Activated CD8-positive, alpha-beta memory T cell treated with anti-CD3 and anti-CD28 coated beads, Interleukin-2, amount 50 U/mL, for 1 hour (primary cell): ENCODE measurements at regions not wholly inside any gene's neighbourhood (a gene's known extent, or its start where the extent isn't known, plus 50 kb on each side); places are given as distances from the start of the nearest gene placed in this dataset.
"Not testable (repeated sequence)": the region's sequence is repeated elsewhere in the genome, so short reads cannot be mapped to it uniquely, and the experiment has no call there.

ENCODE experiments used
- DNase-seq: peaks from one replicate; pipeline ENCODE4 v3.0.0-alpha.2; 2020; ENCODE audit errors: extremely low read depth

DNA sequence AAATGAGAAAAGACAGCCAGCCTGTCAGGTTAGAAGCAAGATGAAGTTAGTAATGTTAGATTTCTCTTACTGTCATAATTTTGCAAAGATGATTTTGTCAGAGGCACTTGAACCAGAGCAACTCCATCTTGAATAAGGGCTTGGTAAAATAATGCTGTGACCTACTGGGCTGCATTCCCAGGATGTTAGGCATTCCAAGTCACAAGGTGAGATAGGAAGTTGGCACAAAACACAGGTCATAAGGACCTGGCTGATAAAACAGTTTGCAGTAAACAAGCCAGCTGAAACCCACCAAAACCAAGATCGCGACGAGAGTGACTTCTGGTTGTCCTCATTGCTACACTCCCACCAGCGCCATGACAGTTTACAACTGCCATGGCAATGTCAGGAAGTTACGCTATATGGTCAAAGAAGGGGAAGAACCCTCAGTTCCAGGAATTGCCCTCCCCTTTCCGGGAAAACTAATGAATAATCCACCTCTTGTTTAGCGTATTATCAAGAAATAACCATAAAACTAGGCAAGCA is 1313.5 kb upstream of the TMEM132C start:
- no peak for DNase-seq

DNA sequence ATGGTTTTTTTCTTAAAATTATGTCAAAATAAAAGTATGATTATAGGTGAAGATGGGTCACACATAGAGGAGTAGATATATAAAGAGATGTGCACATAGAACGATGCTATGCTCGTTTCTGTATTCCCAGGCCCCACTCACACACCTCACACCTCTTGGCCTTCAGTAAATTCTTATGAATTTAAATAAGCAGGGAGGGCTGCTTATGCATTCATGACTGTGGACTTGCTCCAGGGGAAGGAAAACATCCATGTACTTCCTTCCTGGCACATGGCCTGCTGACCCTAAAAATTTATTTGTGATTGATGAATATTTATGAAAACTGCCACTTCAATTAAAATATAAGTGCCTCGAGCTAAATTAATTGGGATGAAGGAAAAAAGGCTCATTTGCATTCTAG is 1306.7 kb upstream of the TMEM132C start:
- DNase-seq: no peak

DNA sequence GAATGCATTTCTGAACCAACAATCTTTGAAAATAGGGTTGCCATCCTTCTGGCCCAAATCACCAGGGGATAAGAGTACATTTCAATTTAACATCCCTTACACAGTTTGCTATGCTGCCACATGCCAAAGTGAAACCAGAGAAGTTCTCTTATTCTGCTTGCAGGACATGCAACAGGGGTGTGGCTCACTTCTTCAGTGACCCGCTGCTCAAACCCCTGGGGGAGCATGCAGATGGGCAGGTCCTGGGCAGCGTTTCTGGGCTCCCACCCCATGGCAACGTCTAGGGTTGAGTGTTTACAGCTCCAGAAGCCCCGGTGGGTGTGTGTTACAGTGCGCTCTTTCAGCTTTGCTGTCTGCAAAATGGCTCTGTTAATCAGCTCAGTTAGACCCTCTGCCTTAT is 1306.3 kb upstream of the TMEM132C start:
- DNase-seq: no peak

DNA sequence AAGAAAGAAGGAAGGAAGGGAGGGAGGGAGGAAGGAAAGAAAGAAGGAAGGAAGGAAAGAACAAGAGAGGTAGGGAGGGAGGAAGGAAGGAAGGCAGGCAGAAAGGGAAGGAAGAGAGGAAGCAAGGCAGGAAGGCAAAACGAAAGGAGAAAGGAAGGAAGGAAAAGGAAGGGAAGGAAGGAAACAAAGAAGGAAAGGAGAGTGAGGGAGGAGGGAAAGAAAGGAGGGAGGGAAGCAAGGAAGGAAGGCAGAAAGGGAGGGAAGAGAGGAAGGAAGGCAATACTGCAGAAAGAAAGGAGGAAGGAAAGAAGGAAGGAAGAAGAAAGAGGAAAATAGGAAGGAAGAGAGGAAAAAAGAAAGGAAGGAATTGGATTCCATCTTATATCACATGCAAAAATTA is 1303.1 kb upstream of the TMEM132C start:
- DNase-seq: no peak

DNA sequence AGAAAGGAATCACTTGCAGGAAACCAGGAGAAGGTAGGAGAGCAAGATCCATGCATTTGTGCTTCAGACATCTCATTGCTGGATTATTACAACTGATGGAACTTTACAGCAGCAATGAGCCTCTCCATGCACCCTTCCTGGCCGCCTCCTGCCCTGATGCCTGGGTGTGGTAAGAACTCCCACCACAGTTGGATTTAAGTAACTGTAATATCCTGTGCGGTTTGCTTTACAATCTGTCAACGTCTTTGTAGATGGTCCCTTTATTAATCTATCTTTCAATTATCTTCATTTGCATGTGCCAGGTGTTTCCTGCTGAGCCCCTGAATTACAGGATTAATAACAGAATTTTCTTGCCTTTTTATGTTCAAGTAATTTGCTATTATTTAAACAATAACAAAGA is 1300.5 kb upstream of the TMEM132C start:
- no peak for DNase-seq

DNA sequence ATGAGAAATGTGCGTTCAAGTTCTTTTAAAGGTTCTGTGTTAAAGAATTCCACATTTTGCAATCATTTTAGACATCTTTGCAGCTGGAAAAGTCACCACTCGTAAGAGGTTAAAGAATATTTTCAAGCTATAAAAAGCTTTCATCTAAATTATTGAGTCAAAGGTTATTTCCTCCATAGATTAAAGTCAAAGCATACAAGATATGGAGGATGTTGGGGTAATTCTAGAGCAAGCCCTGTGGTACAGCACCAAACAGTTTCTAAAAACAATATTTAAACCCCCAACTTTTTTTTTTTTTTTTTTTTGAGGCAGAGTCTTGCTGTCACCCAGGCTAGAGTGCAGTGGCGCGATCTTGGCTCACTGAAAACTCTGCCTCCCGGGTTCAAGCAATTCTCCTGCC is 1299.8 kb upstream of the TMEM132C start:
- DNase-seq: no peak

DNA sequence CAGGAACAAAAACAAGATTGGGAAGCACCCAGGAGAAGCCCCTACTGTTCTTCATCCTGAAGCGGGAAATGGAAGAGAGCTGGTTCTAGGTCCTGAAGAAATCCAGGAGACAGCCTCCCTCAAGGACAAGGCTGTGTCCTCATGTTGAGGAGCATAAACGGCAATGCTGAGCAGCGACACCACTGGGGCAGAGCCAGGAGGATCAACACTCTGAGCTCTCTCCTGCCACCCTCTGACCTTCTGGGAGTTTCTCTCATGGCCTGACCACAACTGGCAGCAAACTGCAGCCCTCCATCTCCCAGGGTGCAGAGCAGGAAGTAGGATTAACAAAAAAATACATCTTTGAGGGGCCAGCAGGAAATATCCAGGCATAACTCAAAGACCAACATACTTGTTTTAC is 1292.2 kb upstream of the TMEM132C start:
- no peak for DNase-seq

DNA sequence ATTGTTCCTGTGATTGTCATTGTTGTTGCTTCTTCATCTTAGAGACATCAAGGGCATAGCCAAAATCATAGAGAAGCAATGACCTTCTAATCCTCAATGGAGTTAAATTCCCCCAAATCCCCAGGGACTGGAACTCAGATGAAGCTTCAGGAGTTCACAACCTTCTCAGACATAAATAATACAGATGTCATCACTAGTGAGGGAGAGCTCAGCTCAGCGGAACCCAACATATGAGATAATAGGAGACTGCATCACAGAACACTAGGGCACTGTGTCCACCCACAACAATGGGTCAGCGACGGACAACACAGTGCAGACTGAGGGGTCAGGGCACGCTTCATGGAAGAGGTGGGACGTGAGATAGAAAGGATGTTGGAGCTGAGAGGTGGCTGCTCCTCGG is 1290.4 kb upstream of the TMEM132C start:
- DNase-seq: no peak

DNA sequence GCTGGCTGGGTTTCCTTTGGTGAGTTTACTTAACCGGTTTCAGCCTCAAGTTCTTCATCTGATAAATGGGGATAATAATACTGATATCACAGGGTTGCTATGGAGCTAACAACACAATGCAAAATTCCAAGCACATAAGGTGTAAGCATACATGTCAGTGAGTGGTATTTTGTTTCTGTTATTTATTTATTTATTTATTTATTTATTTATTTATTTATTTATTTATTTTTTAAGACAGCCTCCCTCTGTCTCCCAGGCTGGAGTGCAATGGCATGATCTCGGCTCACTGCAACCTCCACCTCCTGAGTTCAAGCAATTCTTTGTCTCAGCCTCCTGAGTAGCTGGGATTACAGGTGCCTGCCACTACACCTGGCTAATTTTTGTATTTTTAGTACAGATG is 1287.4 kb upstream of the TMEM132C start:
- DNase-seq: not testable (repeated sequence)

DNA sequence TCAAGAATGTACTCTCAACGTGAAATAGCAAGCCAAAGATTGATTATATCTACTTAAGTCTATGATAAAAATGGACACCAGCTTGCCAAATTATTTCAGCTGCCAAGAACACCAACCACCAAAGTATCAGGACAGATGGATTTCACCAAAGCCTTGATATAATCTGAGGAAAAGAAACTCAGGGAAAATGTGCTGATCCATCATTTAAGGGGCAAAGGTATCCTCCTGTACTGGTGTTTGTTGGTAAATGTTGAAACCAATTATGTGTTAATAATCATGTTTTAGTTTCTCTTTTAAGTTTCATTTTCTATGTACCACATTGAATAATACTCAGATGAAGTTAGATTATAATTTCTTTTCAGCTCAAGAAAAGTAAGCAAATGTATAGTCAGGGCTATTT is 1284.3 kb upstream of the TMEM132C start:
- no peak for DNase-seq

DNA sequence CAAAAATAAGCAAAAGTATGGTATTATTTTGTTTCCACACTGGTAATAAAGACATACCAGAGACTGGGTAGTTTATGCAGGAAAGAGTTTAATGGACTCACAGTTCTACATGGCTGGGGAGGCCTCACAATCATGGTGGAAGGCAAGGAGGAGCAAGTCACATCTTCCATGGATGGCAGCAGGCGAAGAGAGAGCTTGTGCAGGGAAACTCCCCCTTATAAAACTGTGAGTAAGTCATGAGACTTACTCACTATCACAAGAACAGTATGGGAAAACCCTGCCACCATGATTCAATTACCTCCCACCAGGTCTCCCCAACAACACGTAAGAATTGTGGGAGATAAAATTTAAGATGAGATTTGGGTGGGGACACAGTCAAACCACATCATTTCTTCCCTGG is 1283.2 kb upstream of the TMEM132C start:
- DNase-seq: not testable (repeated sequence)

DNA sequence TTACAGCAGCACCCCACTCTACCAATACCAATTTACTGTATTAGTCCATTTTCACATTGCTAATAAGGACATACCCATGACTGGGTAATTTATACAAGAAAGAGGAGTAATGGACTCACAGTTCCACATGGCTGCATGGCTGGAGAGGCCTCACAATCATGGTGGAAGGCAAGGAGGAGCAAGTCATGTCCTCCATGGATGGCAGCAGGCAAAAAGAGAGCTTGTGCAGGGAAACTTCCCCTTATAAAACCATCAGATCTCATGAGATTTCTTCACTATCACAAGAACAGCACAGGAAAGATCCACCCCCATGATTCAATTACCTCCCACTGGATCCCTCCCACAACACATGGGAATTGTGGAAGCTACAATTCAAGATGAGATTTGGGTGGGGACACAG is 1281.3 kb upstream of the TMEM132C start:
- not testable (repeated sequence) for DNase-seq

DNA sequence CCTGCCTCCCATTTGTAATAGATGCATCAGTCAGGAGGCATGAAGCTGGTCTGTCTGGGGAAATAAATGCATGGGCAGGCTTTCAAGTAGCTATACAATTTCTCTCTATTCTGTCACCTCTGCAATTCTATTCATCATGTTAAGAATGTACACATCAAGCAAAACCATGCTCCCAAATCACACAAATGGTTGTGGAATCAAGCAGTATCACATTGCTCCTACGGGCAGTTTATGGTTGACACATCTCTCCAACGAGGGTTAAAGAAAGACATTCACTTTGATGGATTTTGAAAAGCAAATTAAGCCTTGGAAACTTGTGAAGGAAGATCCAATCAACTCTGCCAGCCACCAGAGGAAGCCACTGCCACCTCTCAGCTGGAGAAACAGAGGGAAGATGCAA is 1277.4 kb upstream of the TMEM132C start:
- no peak for DNase-seq

DNA sequence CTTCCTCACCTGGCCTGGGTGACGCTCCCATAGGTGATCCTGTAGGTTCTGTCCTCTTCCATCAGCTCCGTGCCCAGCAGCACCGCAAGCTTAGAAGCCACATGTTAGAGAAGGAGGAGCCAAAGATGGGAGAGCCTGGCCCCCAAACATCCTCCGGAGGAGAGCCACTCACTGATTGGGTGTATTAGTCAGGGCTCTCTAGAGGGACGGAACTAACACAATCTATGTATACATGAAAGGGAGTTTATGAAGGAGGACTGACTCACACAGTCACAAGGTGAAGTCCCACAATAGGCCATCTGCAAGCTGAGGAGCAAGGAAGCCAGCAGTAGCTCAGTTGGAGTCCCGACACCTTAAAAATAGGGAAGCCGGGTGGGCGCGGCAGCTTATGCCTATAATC is 1273.1 kb upstream of the TMEM132C start:
- DNase-seq: no peak

DNA sequence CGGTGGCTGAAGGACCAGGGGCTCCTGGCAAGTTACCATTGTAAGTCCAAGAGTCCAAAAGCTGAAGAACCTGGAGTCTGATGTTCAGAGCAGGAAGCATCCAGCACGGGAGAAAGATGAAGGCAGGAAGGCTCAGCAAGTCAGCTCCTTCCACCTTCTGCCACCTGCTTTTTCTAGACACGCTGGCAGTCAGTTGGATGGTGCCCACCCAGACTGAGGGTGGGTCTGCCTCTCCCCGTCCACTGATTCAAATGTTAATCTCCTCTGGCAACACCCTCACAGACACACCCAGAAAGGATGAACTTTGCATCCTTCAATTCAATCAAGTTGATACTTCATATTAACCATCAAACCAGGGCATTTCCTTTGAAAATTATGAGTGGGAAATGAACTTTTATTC is 1272.4 kb upstream of the TMEM132C start:
- DNase-seq: no peak

DNA sequence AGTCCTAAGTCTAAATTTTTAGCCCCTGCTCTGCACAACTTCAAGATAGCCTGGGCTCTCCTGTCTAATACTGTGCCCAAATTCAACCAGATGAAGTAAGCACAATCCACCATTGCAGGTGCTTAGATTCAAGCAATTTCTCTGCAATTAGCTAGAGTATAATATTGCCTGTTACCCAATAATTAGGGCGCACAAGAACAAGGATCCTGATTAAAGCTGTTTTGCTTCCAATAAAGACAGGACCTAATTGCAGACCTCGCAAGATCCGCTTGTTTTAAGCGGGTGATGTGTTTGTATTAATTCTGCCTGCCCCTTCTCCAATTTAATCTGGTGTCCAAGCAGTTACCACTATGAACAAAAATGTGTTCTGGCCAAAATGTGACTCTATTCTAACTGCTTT is 1268.9 kb upstream of the TMEM132C start:
- no peak for DNase-seq

DNA sequence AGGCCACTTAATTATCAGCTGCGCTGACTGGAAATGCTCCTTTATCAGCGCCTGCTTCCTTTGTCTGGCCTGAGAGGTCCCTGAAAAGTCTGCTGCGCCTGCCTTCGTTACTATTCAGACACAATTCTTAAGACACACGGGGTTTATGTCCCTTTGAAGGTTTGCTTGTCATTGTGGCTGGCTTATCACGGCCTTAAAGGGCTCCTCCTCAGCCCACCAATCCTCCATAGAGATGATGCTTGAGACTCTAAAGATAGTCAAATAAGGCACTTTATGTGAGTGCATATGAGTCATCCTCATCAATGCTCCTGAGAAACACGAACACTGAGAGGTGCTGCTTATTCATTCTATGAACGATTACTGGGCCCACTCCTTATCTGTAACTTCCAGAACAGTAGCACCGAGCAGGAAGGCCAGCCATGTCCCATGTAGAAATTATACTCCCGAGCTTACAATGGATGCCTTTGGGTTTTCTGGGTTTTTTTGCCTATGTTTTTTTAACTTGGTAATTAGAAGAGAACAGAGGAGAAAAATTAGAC is 1268.2 kb upstream of the TMEM132C start:
- no peak for DNase-seq

DNA sequence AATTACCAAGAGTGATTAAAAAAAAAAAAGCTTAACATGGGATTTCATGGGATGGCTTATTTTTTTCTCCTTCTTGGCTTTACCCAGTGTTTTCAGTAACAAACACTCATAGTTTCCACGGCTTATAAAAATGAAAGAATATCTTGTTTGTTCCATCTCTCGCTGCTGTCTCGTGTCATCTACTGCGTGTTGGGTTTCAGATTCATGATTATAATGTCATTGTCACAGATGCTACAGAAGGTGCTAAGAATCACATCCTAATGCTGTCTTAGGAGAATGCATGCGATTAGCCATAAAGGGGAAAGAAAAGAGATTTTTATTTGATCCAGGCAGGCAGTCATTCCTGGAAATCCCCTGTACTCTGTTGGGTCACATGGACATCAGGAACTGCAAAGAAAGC is 1267.6 kb upstream of the TMEM132C start:
- DNase-seq: no peak

DNA sequence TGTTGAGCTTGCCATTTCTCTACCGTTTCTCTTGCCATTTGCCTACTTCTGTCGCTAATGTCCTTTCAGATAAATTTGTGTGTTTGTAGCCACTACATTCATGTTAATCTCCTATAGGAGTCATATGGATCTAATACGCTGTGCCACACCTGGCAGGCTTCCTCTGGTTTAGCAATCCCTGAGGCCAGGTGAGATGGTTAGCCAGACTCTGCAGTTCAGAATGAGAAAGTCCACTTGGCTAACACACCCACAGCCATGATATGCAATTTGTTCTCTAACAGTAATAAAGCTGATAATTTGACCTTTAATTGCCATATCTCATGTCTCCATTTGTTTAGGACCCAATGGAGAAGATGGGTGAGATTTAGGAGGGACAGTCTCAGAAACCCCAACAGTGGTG is 1261.6 kb upstream of the TMEM132C start:
- no peak for DNase-seq

DNA sequence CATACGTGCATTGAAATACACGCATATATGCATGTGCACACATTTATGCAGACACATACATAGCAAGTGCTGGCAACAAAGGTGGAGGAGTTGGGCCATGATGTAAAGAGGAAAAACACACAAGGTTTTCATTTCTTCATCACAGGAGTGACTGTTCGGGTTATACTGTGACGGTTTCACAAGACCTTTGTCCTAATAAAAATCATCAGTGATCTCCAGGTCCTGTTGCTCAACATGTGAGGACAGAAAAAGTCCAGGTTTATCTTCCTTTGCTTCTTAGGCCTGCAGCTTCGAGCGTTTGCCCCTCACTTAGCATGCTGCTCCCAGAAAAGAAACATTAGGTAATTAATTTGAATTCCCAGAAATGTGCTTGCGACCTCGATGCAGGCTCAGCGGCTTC is 1260.0 kb upstream of the TMEM132C start:
- DNase-seq: no peak

DNA sequence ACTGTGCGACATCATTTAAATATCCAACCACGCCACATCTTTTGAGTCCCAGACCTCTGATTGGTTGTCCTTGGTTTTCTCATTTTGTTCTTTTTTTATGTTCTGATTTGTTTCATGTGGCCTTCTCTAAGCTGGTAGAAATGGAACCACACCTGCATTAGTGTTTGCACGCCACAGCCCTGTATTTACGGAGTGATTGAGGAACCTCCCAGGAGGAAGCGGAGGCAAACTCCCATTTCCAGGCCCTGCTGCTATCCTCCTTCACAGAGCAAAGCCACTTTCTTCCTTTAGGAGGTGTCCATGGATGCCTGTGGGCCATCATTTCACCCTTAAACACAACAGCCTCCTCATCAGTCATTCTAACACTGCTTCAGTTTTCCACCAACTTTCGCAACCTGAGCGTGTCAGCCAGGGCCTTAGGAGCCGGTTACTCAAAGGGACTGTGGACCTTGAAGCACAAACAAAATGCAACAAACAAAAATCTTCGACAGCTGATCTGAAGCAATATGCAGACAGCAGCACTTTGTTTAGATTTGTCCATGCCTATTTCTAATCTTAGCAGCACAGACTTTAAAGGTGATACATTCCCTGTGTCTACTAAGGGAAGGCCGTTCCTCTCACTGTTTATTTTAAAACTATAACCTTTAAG is 1258.1 kb upstream of the TMEM132C start:
- DNase-seq: no peak

DNA sequence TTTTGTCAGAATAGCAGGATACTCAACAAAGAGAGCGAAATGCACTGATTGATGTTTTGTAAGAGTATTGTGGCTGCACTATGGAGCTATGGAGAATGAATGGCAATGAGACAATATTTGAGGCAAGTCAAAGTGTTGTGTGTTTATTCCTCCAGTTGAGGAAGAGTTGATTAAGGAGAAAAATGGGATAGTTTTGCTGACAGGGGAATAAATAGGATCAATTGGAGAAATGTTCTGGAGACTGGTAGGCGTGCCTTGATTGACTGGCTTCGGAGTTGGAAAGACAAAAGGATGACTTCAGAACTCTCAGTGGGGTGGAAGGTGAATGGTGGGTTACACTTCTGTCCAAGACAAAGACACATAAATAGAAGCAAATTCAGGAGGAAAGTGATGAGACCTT is 1254.9 kb upstream of the TMEM132C start:
- no peak for DNase-seq

DNA sequence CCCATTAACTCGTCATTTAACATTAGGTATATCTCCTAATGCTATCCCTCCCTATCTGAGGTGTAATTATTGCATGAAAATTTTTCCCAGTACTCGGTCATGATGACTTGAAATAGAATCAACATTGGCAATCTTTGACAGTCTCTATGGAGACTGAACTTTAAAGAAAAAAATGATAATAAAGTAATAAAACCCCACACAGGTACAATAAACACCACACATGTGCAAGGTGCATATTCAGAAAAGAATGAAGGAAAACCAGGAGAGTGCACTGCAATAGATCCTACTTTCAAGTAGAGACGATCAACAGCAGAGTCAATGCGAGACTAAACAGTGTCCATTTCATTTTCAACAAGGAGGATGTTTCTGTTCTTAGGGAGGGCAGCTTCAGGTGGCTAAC is 1253.8 kb upstream of the TMEM132C start:
- no peak for DNase-seq

DNA sequence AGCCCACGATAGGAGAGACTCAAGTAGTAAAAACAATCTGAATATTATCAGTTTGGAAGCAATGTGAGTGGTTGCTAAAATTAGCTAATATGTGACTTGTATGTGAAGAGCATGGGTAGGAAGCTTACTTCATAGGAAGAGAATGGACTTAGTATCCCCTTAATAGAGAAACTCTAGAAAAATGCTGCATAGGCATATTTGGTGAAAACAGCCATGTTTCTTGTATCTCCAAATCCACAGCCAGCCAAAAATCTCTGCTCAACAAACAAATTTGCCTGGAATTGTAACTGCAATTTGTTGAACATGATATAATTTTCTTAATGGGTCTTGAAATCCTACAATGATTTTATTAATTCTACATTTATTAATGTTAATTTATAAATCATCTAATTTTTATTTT is 1252.9 kb upstream of the TMEM132C start:
- DNase-seq: no peak
